Kidney (tissue), 13 donors: ENCODE measurements at regions not wholly inside any gene's neighbourhood (a gene's known extent, or its start where the extent isn't known, plus 50 kb on each side); places are given as distances from the start of the nearest gene placed in this dataset.
A peak's percentile ranks its signal among the peaks of the same experiment; 100 is the strongest.

Source experiments
- DNase-seq, 5 donors: peaks; one replicate each; pipeline ENCODE4 v3.0.0-alpha.2; 2013 to 2020
- FAIRE-seq: peaks from 2 replicates; lab custom pipeline; 2012; peaks lifted over from hg19 to GRCh38; lab: Jason Lieb, UNC
- H3K27ac ChIP-seq, 2 donors: one replicate each; pipeline ENCODE4 v1.7.0; 2013; ENCODE audit warnings: low read depth in 2 of 2, low read length in 2 of 2, inconsistent platforms in 1 of 2
- H3K27me3 ChIP-seq: one replicate; pipeline ENCODE4 v1.7.1; 2013; ENCODE audit warnings: low read length, inconsistent platforms; ENCODE audit not compliant: control insufficient read depth, insufficient read depth
- H3K36me3 ChIP-seq, 3 donors: one replicate each; pipeline versions ENCODE4 v1.7.0 to v1.7.1; 2013; ENCODE audit warnings: low read length in 3 of 3, control low read depth in 1 of 3, inconsistent platforms in 1 of 3; ENCODE audit not compliant: insufficient read depth in 3 of 3, control insufficient read depth in 2 of 3
- H3K4me1 ChIP-seq, 3 donors: one replicate each; pipeline versions ENCODE4 v1.7.0 to v1.7.1; 2013; ENCODE audit warnings: low read length in 3 of 3, inconsistent platforms in 1 of 3, low read depth in 1 of 3; ENCODE audit not compliant: control insufficient read depth in 2 of 3, insufficient read depth in 2 of 3
- H3K4me3 ChIP-seq, 3 donors: one replicate each; pipeline versions ENCODE4 v1.7.0 to v1.8.1; 2013; ENCODE audit warnings: low read length in 3 of 3, control low read depth in 1 of 3, inconsistent platforms in 1 of 3
- H3K9ac ChIP-seq, 3 donors: one replicate each; pipeline versions ENCODE4 v1.7.0 to v1.7.1; 2013; ENCODE audit warnings: low read length in 3 of 3, control low read depth in 1 of 3, inconsistent platforms in 1 of 3
- H3K9me3 ChIP-seq, 3 donors: one replicate each; pipeline versions ENCODE4 v1.7.0 to v1.7.1; 2013; ENCODE audit warnings: low read length in 3 of 3, control low read depth in 1 of 3, inconsistent platforms in 1 of 3; ENCODE audit not compliant: control insufficient read depth in 2 of 3, insufficient read depth in 1 of 3
- intact Hi-C: fragments of 100-400 bp; cut with DNase I; formaldehyde crosslinking; loops from one replicate; pipeline ENCODE4 v1.11.1; 2022
- TF ChIP-seq, protein P1 (sequence below): IDR thresholded peaks from 3 replicates; pipeline ENCODE4 v1.5.1; 2012; ENCODE audit warnings: mild to moderate bottlenecking, moderate library complexity, borderline replicate concordance; ENCODE audit not compliant: insufficient read depth; ENCODE audit errors: extremely low read depth
- donor health status: control.
- donor health status: control.
- donor health status: control.
- donor health status: control.
- donor health status: control.
- donor health status: DM: yes; HTN: yes; CAD: no.
- donor health status: Normal renal cell carcinoma (clear cell type).

GRCh38 chr5:174529925-174530681 is 194.3 kb upstream of the MSX2 start:
- FAIRE-seq: no peak

DNA sequence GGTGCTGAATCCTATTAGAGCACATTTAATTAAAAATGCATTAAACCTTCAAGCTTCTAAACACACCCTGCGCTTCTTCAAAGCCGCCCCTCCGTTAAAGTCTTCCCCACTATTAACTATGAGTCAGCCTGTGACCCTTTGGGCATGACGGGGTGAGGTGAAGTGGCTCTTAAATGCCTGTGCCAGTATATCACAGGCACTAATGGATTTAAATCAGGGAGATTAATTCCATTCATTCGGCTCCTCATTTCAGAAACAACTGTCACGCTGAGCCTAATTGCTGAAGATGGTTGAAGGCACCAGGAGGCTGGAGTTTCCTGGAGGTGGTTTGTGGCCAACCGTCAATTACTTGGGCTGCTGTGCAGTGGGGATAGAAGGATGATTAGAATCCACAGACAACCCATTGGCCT is 192.6 kb upstream of the MSX2 start:
- no peaks in the 10 kb centered on the region for H3K36me3 ChIP-seq
- peak in 3 of 5 donors; percentile 58 to 72 (median 64) for DNase-seq
- TF ChIP-seq, protein P1, sequence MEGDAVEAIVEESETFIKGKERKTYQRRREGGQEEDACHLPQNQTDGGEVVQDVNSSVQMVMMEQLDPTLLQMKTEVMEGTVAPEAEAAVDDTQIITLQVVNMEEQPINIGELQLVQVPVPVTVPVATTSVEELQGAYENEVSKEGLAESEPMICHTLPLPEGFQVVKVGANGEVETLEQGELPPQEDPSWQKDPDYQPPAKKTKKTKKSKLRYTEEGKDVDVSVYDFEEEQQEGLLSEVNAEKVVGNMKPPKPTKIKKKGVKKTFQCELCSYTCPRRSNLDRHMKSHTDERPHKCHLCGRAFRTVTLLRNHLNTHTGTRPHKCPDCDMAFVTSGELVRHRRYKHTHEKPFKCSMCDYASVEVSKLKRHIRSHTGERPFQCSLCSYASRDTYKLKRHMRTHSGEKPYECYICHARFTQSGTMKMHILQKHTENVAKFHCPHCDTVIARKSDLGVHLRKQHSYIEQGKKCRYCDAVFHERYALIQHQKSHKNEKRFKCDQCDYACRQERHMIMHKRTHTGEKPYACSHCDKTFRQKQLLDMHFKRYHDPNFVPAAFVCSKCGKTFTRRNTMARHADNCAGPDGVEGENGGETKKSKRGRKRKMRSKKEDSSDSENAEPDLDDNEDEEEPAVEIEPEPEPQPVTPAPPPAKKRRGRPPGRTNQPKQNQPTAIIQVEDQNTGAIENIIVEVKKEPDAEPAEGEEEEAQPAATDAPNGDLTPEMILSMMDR: no peak
- intact Hi-C loops: no loop called here
- H3K27ac ChIP-seq: no peak overlapping the region
- no peak overlapping the region for H3K9ac ChIP-seq
- H3K4me3 ChIP-seq: no peak overlapping the region
- FAIRE-seq: no peak
- H3K9me3 ChIP-seq: no peaks in the 10 kb centered on the region
- H3K4me1 ChIP-seq: no peaks in the 10 kb centered on the region
- no peaks in the 10 kb centered on the region for H3K27me3 ChIP-seq

More at GRCh38 chr5:174529925-174530681, 194.3 kb upstream of the MSX2 start:
- no peak overlapping the region for H3K9ac ChIP-seq
- no peak for DNase-seq
- intact Hi-C loops: no loop called here
- H3K4me1 ChIP-seq: no peaks in the 10 kb centered on the region
- no peak overlapping the region for H3K27ac ChIP-seq
- no peaks in the 10 kb centered on the region for H3K27me3 ChIP-seq
- H3K36me3 ChIP-seq: no peaks in the 10 kb centered on the region
- TF ChIP-seq, protein P1: no peak
- H3K9me3 ChIP-seq: no peaks in the 10 kb centered on the region
- H3K4me3 ChIP-seq: no peak overlapping the region

- intact Hi-C loops: no loop called here
- H3K9ac ChIP-seq: no peak overlapping the region
- H3K9me3 ChIP-seq: no peaks in the 10 kb centered on the region
- no peak for FAIRE-seq
- H3K36me3 ChIP-seq: no peaks in the 10 kb centered on the region
- no peak overlapping the region for H3K4me3 ChIP-seq
- no peak overlapping the region for H3K27ac ChIP-seq
- TF ChIP-seq, protein P1: no peak
- H3K4me1 ChIP-seq: no peaks in the 10 kb centered on the region
- no peaks in the 10 kb centered on the region for H3K27me3 ChIP-seq
- DNase-seq: peak; percentile 53 to 85 (median 58)
Observed at GRCh38 chr5:174532455-174533453, 191.6 kb upstream of the MSX2 start.
